C4-2B (cell line): ENCODE measurements at regions not wholly inside any gene's neighbourhood (a gene's known extent, or its start where the extent isn't known, plus 50 kb on each side); places are given as distances from the start of the nearest gene placed in this dataset.
"Not testable (repeated sequence)": the region's sequence is repeated elsewhere in the genome, so short reads cannot be mapped to it uniquely, and the experiment has no call there.

Source experiments
- H3K27ac ChIP-seq: fragments of 450-650 bp; 2 replicates; pipeline ENCODE4 v1.5.1; 2017
- ZFX ChIP-seq: fragments of 450-650 bp; IDR thresholded peaks from 2 replicates; pipeline ENCODE4 v1.6.1; 2017
- TF ChIP-seq, protein P1 (sequence below): fragments of 450-650 bp; conservative IDR thresholded peaks from 2 replicates; pipeline ENCODE4 v1.5.1; 2017; ENCODE audit warnings: mild to moderate bottlenecking

DNA sequence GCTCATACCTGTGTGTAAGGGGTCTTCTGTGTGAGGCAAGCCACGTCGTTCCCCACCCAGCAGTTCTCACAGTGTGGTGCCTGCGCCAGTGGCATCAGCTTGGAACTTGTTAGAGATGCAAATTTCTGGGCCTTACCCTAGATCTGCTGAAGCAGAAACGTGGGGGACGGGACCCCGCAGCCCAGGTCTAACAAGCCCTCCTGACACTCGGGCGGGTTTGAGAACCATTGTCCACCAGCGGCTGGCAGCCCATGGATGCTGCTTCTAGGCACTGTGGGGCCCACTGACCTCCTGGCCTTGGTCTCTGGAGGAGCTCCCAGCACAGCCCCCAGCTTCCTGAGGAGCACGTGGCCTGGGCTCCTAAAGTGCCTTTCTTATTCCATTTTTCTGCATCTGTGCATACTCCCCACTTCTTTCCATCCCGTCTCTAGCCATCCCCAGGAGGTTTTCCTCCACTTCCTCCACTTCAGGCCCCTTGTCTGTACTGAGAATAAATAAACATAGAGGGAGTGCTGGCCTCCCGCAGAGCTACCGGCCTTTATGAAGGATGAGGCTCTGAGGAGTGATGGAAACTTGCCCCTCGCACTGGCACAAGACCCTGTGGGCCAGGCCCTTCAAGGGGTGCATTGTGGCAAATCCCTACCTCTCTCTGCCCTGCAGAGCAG is 94.3 kb downstream of the GALR1 start:
- TF ChIP-seq ZFX = no peak
- TF ChIP-seq, protein P1, sequence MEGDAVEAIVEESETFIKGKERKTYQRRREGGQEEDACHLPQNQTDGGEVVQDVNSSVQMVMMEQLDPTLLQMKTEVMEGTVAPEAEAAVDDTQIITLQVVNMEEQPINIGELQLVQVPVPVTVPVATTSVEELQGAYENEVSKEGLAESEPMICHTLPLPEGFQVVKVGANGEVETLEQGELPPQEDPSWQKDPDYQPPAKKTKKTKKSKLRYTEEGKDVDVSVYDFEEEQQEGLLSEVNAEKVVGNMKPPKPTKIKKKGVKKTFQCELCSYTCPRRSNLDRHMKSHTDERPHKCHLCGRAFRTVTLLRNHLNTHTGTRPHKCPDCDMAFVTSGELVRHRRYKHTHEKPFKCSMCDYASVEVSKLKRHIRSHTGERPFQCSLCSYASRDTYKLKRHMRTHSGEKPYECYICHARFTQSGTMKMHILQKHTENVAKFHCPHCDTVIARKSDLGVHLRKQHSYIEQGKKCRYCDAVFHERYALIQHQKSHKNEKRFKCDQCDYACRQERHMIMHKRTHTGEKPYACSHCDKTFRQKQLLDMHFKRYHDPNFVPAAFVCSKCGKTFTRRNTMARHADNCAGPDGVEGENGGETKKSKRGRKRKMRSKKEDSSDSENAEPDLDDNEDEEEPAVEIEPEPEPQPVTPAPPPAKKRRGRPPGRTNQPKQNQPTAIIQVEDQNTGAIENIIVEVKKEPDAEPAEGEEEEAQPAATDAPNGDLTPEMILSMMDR = no peak

DNA sequence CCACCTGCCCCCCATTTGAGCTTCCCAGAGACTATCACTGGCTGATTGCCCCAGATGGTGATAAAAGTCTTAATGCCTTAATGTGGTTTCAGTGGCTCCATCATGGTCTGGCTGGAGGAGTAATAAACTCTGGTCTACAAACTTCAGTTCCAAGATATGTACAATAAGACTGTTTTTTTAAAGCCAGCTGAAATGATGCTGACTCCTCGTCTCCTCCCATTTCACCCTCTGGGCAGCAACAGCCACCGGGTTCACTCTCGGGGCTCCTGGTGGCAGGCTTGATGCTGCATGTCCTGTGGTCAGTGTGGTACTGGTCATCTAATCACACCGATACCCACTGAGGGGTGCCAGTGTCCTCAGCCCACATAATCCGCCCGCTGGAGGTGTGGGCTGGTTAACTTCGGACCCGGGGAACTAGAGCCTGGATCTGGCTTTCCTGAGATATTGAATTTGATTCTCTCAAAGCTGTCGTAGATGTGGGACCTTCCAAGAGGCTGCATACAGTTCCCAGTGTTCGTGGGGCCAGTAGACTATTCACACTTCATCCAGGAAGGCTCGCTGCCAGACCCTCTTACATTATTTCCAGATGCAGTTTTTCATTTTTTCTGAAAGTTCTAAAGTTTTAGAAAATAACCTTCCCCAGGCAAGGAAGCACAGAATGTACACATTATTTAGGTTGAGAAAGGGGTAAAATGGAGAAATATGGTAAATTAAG is 95.3 kb downstream of the GALR1 start:
- TF ChIP-seq ZFX = no peak
- TF ChIP-seq, protein P1 = no peak
- no peak overlapping the region for H3K27ac ChIP-seq

More for the DNA sequence above, 94.3 kb downstream of the GALR1 start:
- no peak overlapping the region for H3K27ac ChIP-seq

DNA sequence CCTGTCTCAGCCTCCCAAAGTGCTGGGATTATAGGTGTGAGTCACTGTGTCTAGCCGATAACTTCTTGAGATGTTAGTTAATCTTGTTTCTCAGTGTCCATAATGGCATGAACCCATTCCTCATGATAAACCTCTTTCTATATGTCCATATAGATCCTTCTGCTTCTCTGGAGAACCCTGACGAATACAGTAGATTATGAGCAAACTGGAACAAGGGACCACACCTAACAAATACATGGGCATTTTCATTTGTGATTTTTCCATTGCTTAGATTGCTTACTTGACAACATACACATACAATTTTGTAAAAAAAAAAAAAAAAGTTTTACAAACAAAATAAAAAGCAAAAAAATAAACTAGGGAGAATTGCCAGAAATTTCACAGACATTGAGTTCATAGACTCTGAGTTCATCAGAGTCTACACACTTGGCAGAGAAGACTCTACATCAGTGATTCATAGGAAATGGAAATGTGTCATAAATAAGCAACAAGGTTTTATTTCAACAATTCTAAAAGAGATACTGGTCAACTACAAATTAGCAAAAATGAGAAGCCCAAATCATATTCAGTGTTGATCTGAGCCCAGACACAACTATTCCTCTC is 96.7 kb downstream of the GALR1 start:
- H3K27ac ChIP-seq = no peak overlapping the region

DNA sequence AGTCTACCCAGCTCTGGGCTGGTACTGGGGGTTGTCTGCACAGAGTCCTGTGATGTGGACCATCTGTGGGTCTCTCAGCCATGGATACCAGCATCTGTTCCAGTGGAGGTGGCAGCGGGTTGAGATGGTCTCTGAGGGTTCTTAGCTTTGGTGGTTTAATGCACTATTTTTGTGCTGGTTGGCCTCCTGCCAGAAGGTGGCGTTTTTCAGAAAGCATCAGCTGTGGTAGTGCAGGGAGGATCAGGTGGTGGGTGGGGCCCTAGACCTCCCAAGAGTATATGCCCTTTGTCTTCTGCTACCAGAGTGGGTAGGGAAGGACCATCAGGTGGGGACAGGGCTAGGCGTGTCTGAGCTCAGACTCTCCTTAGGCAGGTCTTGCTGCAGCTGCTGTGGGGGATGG is 103.7 kb downstream of the GALR1 start:
- H3K27ac ChIP-seq = not testable (repeated sequence)

More for the DNA sequence above, 96.7 kb downstream of the GALR1 start:
- TF ChIP-seq, protein P1 = no peak
- TF ChIP-seq ZFX = no peak

DNA sequence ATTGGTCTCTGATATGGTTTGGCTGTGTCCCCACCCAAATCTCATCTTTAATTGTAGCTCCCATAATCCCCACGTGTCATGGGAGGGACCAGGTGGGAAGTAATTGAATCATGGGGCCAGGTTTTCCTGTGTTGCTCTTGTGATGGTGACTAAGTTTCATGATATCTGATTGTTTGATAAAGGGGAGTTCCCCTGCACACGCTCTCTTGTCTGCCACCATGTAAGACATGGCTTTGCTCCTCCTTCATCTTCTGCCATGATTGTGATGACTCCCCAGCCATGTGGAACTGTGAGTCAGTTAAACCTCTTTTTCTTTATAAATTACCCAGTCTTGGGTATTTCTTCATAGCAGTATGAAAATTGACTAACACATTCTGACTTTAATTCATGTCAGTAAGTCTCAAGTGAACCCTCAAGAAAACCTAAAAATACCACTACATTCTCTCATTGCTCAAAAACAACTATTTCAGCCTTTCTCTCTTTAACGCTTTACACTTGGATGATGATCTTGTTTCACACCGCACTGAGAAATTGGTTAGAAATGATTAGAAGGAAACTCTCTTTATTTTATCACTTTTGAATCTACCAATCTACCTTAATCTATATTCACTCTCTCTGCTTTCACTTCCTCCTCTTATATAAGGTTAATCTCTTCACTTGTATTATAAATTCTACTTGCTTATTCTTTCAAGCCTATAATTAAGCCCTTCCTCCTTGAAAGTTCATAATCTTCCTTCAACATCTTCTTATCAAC is 110.1 kb downstream of the GALR1 start:
- no peak for TF ChIP-seq ZFX
- no peak overlapping the region for H3K27ac ChIP-seq

DNA sequence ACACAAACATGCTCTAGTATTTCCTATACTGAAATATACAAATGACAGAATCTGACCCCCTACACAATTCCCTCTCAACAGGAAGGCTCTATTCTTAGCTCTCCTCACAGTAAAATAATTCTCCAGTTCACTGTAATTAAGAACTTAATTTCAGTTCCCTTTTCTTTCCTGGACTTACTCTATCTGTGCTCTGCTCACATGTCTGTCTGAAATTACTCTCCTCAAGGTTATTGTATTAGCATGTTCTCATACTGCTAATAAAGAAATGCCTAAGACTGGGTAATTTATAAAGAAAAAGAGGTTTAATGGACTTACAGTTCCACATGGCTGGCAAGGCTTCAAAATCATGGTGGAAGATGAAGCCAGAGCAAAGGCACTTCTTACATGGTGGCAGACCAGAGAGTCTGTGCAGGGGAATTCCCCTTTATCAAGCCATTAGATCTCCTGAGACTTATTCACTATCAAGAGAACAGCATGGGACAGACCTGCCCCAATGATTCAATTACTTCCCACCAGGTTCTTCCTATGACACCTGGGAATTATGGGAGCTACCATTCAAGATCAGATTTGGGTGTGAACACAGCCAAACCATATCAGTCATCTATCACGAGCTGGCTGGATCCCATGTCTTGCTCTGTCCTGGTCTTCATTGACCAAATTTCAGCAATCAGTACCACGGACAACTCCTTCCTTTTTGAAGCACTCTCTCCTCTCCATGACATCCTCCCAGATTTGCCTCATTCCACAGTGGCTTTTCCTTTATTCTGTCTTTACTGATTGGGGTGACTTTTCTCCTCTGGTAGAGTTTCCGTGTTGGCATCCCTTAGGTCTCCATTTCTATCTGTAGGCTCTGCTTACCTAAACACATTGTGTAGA is 110.9 kb downstream of the GALR1 start:
- no peak overlapping the region for H3K27ac ChIP-seq
- TF ChIP-seq, protein P1 = no peak
- no peak for TF ChIP-seq ZFX

DNA sequence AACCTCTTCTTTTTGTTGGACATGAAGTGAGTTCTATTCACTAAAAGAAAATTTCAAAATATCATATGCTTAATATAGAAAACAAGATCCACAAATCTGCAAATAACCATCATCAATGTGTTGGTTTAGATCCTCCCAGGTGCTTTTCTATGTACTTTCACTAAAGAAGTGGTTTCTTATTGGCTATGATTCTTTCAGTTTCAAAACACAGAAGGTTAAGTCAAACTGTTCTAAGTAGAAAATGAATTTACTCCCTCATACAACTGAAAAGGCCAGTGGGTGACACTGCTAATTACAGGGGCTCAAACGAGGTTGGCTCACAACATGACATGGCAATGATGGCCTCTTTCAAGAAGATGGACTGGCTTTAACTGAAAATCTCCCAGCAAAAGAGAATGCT is 111.7 kb downstream of the GALR1 start:
- no peak for TF ChIP-seq ZFX
- TF ChIP-seq, protein P1 = no peak
- no peak overlapping the region for H3K27ac ChIP-seq
